ENCODE measurements at regions not wholly inside any gene's neighbourhood (a gene's known extent, or its start where the extent isn't known, plus 50 kb on each side); places are given as distances from the start of the nearest gene placed in this dataset.

GRCh38 chr12:65765436-65765813, 58.9 kb upstream of the HMGA2 start:
- no peak for TF ChIP-seq POLR2AphosphoS5 (IDR thresholded peaks at IDR 0.05; ENCODE audit: low read depth, low read length)
- TF ChIP-seq ZNF274 (IDR thresholded peaks at IDR 0.05; ENCODE audit: low read depth, low read length) = no peak
- TF ChIP-seq EZH2phosphoT487 (IDR thresholded peaks at IDR 0.05; ENCODE audit: borderline replicate concordance) = no peak

Data from HCT116 (cell line).